ENCODE measurements at regions not wholly inside any gene's neighbourhood (a gene's known extent, or its start where the extent isn't known, plus 50 kb on each side); places are given as distances from the start of the nearest gene placed in this dataset.

DNA sequence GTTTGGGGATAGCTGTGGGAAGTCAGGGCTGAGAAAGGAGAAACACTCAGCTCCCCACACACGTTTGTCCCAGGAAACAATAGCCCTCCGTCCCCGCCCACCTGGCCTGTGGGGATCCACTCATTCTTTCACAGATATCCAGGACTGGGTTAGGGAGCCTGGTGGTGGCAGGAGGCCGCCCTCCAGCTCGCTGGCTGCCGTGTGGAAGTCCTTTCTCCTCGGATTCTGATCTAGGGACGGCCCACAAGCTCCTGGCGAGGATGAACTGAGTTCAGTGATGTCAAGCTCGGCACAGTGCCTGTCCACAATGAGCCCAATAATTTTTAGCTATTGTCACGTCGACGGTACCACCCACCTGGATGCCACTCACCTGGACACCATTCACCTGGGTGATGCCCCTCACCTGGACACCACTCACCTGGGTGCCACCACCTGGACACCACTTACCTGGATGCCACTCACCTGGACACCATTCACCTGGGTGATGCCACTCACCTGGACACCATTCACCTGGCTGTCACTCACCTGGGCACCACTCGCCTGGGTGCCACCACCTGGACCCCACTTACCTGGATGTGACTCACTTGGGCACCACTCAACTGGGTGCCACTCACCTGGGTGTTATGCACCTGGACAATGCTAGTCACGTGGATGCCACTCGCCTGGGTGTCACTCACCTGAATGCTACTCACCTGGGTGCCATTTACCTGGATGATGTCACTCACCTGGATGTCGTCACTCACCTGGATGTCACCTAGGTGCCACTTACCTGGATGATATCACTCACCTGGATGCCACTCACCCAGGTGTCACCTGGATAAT, 172.5 kb upstream of the FOXF1 start:
- H3K4me1 ChIP-seq (ENCODE audit: control insufficient read depth, insufficient read depth, low read length): no peaks in the 10 kb centered on the region
- no peak for TF ChIP-seq CHD2 (IDR thresholded peaks at IDR 0.05; ENCODE audit: borderline replicate concordance, low read depth, low read length)
- no peak for TF ChIP-seq RELA (IDR thresholded peaks at IDR 0.05; ENCODE audit: borderline replicate concordance, partially characterized antibody)
- TF ChIP-seq, protein P1, sequence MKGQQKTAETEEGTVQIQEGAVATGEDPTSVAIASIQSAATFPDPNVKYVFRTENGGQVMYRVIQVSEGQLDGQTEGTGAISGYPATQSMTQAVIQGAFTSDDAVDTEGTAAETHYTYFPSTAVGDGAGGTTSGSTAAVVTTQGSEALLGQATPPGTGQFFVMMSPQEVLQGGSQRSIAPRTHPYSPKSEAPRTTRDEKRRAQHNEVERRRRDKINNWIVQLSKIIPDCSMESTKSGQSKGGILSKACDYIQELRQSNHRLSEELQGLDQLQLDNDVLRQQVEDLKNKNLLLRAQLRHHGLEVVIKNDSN (IDR thresholded peaks at IDR 0.05; ENCODE audit: borderline replicate concordance, extremely low read length, insufficient read depth, low read depth, low read length): no peak
- no peak for TF ChIP-seq SREBF2 (IDR thresholded peaks at IDR 0.05; ENCODE audit: low read length)
- TF ChIP-seq, protein P2, sequence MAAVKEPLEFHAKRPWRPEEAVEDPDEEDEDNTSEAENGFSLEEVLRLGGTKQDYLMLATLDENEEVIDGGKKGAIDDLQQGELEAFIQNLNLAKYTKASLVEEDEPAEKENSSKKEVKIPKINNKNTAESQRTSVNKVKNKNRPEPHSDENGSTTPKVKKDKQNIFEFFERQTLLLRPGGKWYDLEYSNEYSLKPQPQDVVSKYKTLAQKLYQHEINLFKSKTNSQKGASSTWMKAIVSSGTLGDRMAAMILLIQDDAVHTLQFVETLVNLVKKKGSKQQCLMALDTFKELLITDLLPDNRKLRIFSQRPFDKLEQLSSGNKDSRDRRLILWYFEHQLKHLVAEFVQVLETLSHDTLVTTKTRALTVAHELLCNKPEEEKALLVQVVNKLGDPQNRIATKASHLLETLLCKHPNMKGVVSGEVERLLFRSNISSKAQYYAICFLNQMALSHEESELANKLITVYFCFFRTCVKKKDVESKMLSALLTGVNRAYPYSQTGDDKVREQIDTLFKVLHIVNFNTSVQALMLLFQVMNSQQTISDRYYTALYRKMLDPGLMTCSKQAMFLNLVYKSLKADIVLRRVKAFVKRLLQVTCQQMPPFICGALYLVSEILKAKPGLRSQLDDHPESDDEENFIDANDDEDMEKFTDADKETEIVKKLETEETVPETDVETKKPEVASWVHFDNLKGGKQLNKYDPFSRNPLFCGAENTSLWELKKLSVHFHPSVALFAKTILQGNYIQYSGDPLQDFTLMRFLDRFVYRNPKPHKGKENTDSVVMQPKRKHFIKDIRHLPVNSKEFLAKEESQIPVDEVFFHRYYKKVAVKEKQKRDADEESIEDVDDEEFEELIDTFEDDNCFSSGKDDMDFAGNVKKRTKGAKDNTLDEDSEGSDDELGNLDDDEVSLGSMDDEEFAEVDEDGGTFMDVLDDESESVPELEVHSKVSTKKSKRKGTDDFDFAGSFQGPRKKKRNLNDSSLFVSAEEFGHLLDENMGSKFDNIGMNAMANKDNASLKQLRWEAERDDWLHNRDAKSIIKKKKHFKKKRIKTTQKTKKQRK (IDR thresholded peaks at IDR 0.05; ENCODE audit: low read depth, low read length): no peak
- TF ChIP-seq, protein P3, sequence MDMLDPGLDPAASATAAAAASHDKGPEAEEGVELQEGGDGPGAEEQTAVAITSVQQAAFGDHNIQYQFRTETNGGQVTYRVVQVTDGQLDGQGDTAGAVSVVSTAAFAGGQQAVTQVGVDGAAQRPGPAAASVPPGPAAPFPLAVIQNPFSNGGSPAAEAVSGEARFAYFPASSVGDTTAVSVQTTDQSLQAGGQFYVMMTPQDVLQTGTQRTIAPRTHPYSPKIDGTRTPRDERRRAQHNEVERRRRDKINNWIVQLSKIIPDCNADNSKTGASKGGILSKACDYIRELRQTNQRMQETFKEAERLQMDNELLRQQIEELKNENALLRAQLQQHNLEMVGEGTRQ (IDR thresholded peaks at IDR 0.05; ENCODE audit: borderline replicate concordance, low read depth, low read length): no peak
- no peak for TF ChIP-seq DPF2 (IDR thresholded peaks at IDR 0.05)
- TF ChIP-seq EGR1 (IDR thresholded peaks at IDR 0.05; ENCODE audit: borderline replicate concordance in 1 of 2, low read depth in 2 of 2, low read length in 2 of 2): no peak
- TF ChIP-seq, protein P4, sequence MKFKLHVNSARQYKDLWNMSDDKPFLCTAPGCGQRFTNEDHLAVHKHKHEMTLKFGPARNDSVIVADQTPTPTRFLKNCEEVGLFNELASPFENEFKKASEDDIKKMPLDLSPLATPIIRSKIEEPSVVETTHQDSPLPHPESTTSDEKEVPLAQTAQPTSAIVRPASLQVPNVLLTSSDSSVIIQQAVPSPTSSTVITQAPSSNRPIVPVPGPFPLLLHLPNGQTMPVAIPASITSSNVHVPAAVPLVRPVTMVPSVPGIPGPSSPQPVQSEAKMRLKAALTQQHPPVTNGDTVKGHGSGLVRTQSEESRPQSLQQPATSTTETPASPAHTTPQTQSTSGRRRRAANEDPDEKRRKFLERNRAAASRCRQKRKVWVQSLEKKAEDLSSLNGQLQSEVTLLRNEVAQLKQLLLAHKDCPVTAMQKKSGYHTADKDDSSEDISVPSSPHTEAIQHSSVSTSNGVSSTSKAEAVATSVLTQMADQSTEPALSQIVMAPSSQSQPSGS (IDR thresholded peaks at IDR 0.05; ENCODE audit: low read length): no peak
- no peak for TF ChIP-seq SMAD1 (IDR thresholded peaks at IDR 0.05; ENCODE audit: low read depth, partially characterized antibody)
- TF ChIP-seq LARP7 (IDR thresholded peaks at IDR 0.05): no peak
- no peak for TF ChIP-seq TBL1XR1 (IDR thresholded peaks at IDR 0.05; ENCODE audit: low read depth, low read length)
- TF ChIP-seq NFYA (IDR thresholded peaks at IDR 0.05; ENCODE audit: borderline replicate concordance, low read depth, low read length): no peak
- TF ChIP-seq HDAC6 (IDR thresholded peaks at IDR 0.05; ENCODE audit: unreplicated experiment): no peak
- TF ChIP-seq JUND (IDR thresholded peaks at IDR 0.05; ENCODE audit: low read depth, low read length): no peak
- H3K27ac ChIP-seq (ENCODE audit: control insufficient read depth, insufficient read depth): no peak overlapping the region
- in situ Hi-C loops (cut with MboI) (loop anchor here (25.0 kb wide), 1 partner anchor 525 kb away; no protein-coding TSS in a partner anchor), intact Hi-C loops (cut with micrococcal nuclease; ENCODE audit: unreplicated experiment) (no loop called here)
- FAIRE-seq (no peak), ATAC-seq (no peak), DNase-seq (ENCODE audit: low read depth, low spot score) (no peak)
- H3K9me3 ChIP-seq (replicated peaks; ENCODE audit: control insufficient read depth, insufficient read depth, low read length): no peaks in the 10 kb centered on the region
- H3K4me3 ChIP-seq: no peak overlapping the region
- WGBS (ENCODE audit: insufficient coverage, insufficient replicate concordance, low lambda C conversion rate, missing lambda C conversion rate): 45% methylated on average over 17 of the region's 17 CpGs
- H3K4me2 ChIP-seq (ENCODE audit: control insufficient read depth, insufficient read depth): no peak overlapping the region
- H3K9ac ChIP-seq (ENCODE audit: control insufficient read depth, insufficient read depth, low read length): no peak overlapping the region
- CTCF ChIA-PET: interaction anchor here (1.2 kb wide), 1 partner anchor 180 kb away, joined by 3 read pairs; no protein-coding TSS in a partner anchor
- SMC1A ChIA-PET (ENCODE audit: uncharacterized antibody, unreplicated experiment): no interaction called here
- H3K36me3 ChIP-seq (ENCODE audit: control insufficient read depth in 2 of 2, insufficient read depth in 2 of 2, low read length in 1 of 2): no peaks in the 10 kb centered on the region
- H3K79me2 ChIP-seq (ENCODE audit: control insufficient read depth, insufficient read depth, low read length): no peaks in the 10 kb centered on the region
- POLR2A ChIA-PET: no interaction called here
- no TSS peak for BruUV-seq (replicated peaks)
- H3K27me3 ChIP-seq (replicated peaks in 1 of 2; ENCODE audit: control insufficient read depth in 2 of 2, insufficient read depth in 2 of 2, low read length in 1 of 2): no peaks in the 10 kb centered on the region; a peak in 1 of 4 replicates
- H4K20me1 ChIP-seq (ENCODE audit: control insufficient read depth, insufficient read depth): no peaks in the 10 kb centered on the region
- no peak overlapping the region for H2AFZ ChIP-seq (ENCODE audit: control insufficient read depth, low read depth, low read length)
- RAD21 ChIA-PET (ENCODE audit: unreplicated experiment): no interaction called here

All from GM12878 (cell line).